Heart right ventricle (tissue), 16 donors: ENCODE measurements at regions not wholly inside any gene's neighbourhood (a gene's known extent, or its start where the extent isn't known, plus 50 kb on each side); places are given as distances from the start of the nearest gene placed in this dataset.
"Not testable (repeated sequence)": the region's sequence is repeated elsewhere in the genome, so short reads cannot be mapped to it uniquely, and the experiment has no call there.

Experiments
- ATAC-seq, 8 donors: fragments of 200-7000 bp; cut with Tn5 transposase; one replicate each; pipeline ENCODE4 v1.9.1; 2020; ENCODE audit warnings: mild to moderate bottlenecking in 8 of 8, moderate library complexity in 8 of 8, moderate number of reproducible peaks in 1 of 8
- DNase-seq, 2 donors: peaks; one replicate each; pipeline ENCODE4 v3.0.0-alpha.2; 2020
- H3K27ac ChIP-seq, 10 donors: fragments of 200-600 bp; sonication (generic) in 2 of 10; one replicate each; pipeline versions ENCODE4 v1.5.0 to v1.8.0; 2020 to 2022; ENCODE audit warnings: mild to moderate bottlenecking in 3 of 10
- H3K27me3 ChIP-seq, 7 donors: fragments of 200-600 bp; one replicate each; pipeline ENCODE4 v1.8.0; 2021 to 2022; ENCODE audit warnings: mild to moderate bottlenecking in 2 of 7
- H3K36me3 ChIP-seq, 9 donors: fragments of 200-600 bp; sonication (generic) in 1 of 9; one replicate each; pipeline versions ENCODE4 v1.5.0 to v1.8.0; 2020 to 2022; ENCODE audit warnings: mild to moderate bottlenecking in 2 of 9
- H3K4me1 ChIP-seq, 9 donors: fragments of 200-600 bp; sonication (generic) in 1 of 9; one replicate each; pipeline versions ENCODE4 v1.5.0 to v1.8.0; 2020 to 2022; ENCODE audit warnings: mild to moderate bottlenecking in 4 of 9
- H3K4me3 ChIP-seq, 10 donors: fragments of 200-600 bp; sonication (generic) in 2 of 10; one replicate each; pipeline versions ENCODE4 v1.5.0 to v1.8.0; 2020 to 2022; ENCODE audit warnings: mild to moderate bottlenecking in 7 of 10, moderate library complexity in 2 of 10
- H3K9me3 ChIP-seq, 11 donors: fragments of 200-600 bp in 10 of 11; sonication (generic) in 2 of 11; one replicate each; pipeline versions ENCODE4 v1.5.0 to v1.8.0; 2013 to 2022; ENCODE audit warnings: mild to moderate bottlenecking in 2 of 11, control low read depth in 1 of 11, moderate library complexity in 1 of 11
- WGBS, 2 donors: extraction: QIAGEN DNeasy Blood & Tissue Kit; methylation state at CpG; one replicate each; pipeline ENCODE4 v1.1.7; 2013; ENCODE audit warnings: inconsistent platforms in 1 of 2; 5-methylcytosine and 5-hydroxymethylcytosine counted together
- intact Hi-C, 10 donors: fragments of 100-400 bp; cut with DNase I; formaldehyde crosslinking; loops; one replicate each; pipeline versions ENCODE4 v1.11.1 to v1.14.2; 2022
- TF ChIP-seq, protein P1 (sequence below), 9 donors: fragments of 200-600 bp; sonication (generic) in 2 of 9; IDR thresholded peaks; one replicate each; pipeline versions ENCODE4 v1.5.0 to v1.8.0; 2021 to 2022; ENCODE audit warnings: antibody characterized with exemption in 9 of 9, mild to moderate bottlenecking in 5 of 9, moderate library complexity in 1 of 9
- donor health status: Arrhythmogenic right ventricular cardiomyopathy.
- donor health status: ischemic (EF 13 %, LVEDD 7.1; RV severe dilation, severe dysfunction).
- donor health status: healthy with polysubstance abuse.
- donor health status: DM: no; HTN: yes; CAD: no.
- donor health status: DM: no; HTN: no; CAD: no.
- donor health status: ischemic (EF 25% LVEDD 6.9; RV normal size, moderate dysfunction).
- donor health status: ischemic (EF 25% LVEDD 5.7; RV mildly dilated, moderate dysfunction).
- donor health status: healthy.
- donor health status: DM: yes; HTN: yes; CAD: no.
- donor health status: Ischemic cardiomyopathy.
- donor health status: ischemic (EF 35%, LVEDD 5.7; RV mildly dilated, moderate dysfunction).
- donor health status: nonischemic (EF 11% LVEDD 7.7; RV severe dilation, severe dysfunction).
- donor health status: DM: yes; HTN: yes; CAD: no.
- donor health status: PGD.
- donor health status: ischemic (EF 29% LVEDD 5.4; RV normal size, mild dysfunction).
- donor health status: nonischemic (EF 23%, LVEDD 6.1; RV moderate dilation, normal function).

DNA sequence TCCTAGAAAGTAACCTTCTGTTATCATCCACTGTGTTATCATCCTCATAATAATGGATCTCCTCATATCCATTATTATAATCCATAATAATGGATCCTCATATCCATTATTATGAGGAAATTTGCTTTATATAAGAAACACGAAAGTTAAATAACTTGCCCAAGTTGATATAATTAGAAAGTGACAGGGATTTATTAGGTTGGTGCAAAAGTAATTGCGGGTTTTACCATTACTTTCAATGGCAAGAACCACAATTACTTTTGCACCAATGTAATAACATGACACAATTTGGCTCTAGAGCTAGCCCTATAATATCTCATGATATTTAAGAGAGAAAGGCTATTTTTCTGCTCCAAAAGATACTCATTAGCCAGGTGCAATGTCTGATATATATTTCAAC, 275.7 kb upstream of the STXBP5 start:
- H3K27ac ChIP-seq, result no peak overlapping the region
- no peak overlapping the region for H3K4me3 ChIP-seq
- H3K27me3 ChIP-seq, result no peaks in the 10 kb centered on the region
- DNase-seq, result no peak
- H3K36me3 ChIP-seq, result no peaks in the 10 kb centered on the region
- 93 to 98% methylated on average over 2 of the region's 2 CpGs for WGBS, 2 donors
- peaks cover 0 to 3% (median 0%) of the 10 kb centered on the region in 11 donors for H3K9me3 ChIP-seq
- intact Hi-C loops, result no loop called here
- TF ChIP-seq, protein P1, sequence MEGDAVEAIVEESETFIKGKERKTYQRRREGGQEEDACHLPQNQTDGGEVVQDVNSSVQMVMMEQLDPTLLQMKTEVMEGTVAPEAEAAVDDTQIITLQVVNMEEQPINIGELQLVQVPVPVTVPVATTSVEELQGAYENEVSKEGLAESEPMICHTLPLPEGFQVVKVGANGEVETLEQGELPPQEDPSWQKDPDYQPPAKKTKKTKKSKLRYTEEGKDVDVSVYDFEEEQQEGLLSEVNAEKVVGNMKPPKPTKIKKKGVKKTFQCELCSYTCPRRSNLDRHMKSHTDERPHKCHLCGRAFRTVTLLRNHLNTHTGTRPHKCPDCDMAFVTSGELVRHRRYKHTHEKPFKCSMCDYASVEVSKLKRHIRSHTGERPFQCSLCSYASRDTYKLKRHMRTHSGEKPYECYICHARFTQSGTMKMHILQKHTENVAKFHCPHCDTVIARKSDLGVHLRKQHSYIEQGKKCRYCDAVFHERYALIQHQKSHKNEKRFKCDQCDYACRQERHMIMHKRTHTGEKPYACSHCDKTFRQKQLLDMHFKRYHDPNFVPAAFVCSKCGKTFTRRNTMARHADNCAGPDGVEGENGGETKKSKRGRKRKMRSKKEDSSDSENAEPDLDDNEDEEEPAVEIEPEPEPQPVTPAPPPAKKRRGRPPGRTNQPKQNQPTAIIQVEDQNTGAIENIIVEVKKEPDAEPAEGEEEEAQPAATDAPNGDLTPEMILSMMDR (IDR thresholded peaks at IDR 0.05), result no peak
- H3K4me1 ChIP-seq, result no peaks in the 10 kb centered on the region
- no peak for ATAC-seq

DNA sequence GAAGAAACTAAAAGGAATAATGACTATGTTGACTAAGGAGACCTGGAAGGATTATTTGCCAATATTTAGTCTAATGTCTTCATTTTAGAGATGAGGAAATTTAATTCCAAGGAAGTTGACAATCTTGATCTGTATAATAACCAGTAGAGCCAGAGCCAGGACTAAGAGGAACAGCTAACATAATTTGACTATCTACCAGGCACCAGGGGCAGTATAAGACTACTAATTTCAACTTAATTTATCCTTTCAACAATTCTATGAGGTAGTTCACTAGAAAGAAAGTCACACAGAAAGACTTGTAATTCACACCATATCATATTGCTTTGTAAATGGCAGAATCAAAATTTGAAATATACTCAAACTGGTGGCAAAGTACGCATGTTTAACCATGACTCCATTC, 273.0 kb upstream of the STXBP5 start:
- no peak for ATAC-seq
- intact Hi-C loops, result no loop called here
- Histone ChIP-seq H3K27ac (no peak overlapping the region), H3K4me3 (no peak overlapping the region), H3K36me3 (no peaks in the 10 kb centered on the region), H3K4me1 (no peaks in the 10 kb centered on the region), H3K9me3 (no peaks in the 10 kb centered on the region), H3K27me3 (no peaks in the 10 kb centered on the region)
- no peak for DNase-seq
- TF ChIP-seq, protein P1 (IDR thresholded peaks at IDR 0.05), result no peak
- 93 to 96% methylated on average over 1 of the region's 1 CpG for WGBS, 2 donors

DNA sequence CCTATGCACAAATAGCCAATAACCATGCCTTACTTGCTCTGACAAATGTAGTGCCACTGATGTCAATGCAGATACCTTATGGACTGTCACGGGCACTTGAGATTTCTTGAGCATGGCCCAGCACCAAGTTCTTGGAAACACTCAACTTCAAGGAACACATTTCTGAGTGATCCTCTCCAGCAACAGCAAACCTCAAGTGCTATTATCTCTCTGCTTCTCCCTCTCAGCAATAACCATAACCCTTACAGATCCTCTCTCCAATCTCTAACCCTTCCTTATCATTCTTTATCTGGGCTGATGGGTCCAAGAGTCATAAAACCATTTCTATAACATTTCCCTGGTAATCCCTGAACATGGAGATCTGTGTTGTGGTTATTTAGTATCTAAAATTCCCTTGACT, 266.9 kb upstream of the STXBP5 start:
- H3K27me3 ChIP-seq, result no peaks in the 10 kb centered on the region
- intact Hi-C loops, result no loop called here
- TF ChIP-seq, protein P1 (IDR thresholded peaks at IDR 0.05), result no peak
- no peak for ATAC-seq
- H3K36me3 ChIP-seq, result no peaks in the 10 kb centered on the region
- no peak overlapping the region for H3K27ac ChIP-seq
- DNase-seq, result no peak
- no peak overlapping the region for H3K4me3 ChIP-seq
- 78 to 89% methylated on average over 1 of the region's 1 CpG for WGBS, 2 donors
- H3K9me3 ChIP-seq, result peaks cover 0 to 15% (median 0%) of the 10 kb centered on the region in 11 donors
- H3K4me1 ChIP-seq, result no peaks in the 10 kb centered on the region

DNA sequence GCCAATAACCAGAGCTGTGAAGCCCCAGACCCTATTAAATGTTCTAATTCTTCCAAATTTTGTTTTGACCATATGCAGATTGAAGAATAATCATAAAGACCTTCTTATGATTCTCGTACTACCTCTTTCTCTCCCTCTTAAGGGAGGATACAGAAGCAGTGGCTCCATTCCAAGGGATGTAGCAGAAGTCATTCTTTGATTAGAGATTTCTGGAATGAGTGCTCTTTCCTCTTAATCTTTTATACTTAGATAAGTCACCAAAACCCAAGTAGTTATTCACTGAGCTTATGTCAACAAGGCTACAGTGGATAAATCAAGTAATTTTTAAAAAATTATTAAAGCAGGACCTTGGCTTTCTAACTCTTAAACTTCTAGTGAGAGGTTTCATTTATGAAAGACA, 266.0 kb upstream of the STXBP5 start:
- Histone ChIP-seq H3K27me3 (no peaks in the 10 kb centered on the region), H3K36me3 (no peaks in the 10 kb centered on the region), H3K4me1 (no peaks in the 10 kb centered on the region), H3K9me3 (peaks cover 0 to 25% (median 0%) of the 10 kb centered on the region in 11 donors), H3K27ac (no peak overlapping the region), H3K4me3 (no peak overlapping the region)
- intact Hi-C loops, result no loop called here
- ATAC-seq (no peak), DNase-seq (no peak)
- 26 to 38% methylated on average over 1 of the region's 1 CpG for WGBS, 2 donors
- TF ChIP-seq, protein P1 (IDR thresholded peaks at IDR 0.05), result no peak

DNA sequence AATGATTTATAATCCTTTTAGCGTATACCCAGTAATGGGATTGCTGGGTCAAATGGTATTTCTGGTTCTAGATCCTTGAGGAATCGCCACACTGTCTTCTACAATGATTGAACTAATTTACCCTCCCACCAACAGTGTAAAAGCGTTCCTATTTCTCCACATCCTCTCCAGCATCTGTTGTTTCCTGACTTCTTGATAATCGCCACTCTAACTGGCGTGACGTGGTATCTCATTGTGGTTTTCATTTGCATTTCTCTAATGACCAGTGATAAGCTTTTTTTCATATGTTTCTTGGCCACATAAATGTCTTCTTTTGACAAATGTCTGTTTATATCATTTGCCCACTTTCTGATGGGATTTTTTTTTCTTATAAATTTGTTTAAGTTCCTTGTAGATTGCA, 264.8 kb upstream of the STXBP5 start:
- ATAC-seq, H3K27me3 ChIP-seq, intact Hi-C loops, H3K27ac ChIP-seq, H3K36me3 ChIP-seq, DNase-seq, H3K4me1 ChIP-seq, H3K4me3 ChIP-seq: not testable (repeated sequence)
- peaks cover 0 to 26% (median 0%) of the 10 kb centered on the region in 11 donors for H3K9me3 ChIP-seq
- WGBS, 2 donors, result 70 to 81% methylated on average over 6 of the region's 6 CpGs
